Panc1 (cell line): ENCODE measurements at regions not wholly inside any gene's neighbourhood (a gene's known extent, or its start where the extent isn't known, plus 50 kb on each side); places are given as distances from the start of the nearest gene placed in this dataset.

Source experiments
- ATAC-seq: fragments of 200-7000 bp; cut with Tn5 transposase; 2 replicates; pipeline ENCODE4 v1.9.1; 2020; ENCODE audit warnings: mild to moderate bottlenecking, moderate library complexity
- BruUV-seq: library from RNA; stranded (reverse); fragments of 400-500 nt; replicated peaks from 2 replicates; lab custom pipeline; 2021; lab: Mats Ljungman, UMichigan
- CTCF ChIA-PET: fragments of 300-600 bp; sonication (Branson Sonifier 250); formaldehyde crosslinking; loops from one replicate; lab custom pipeline; 2022; ENCODE audit warnings: antibody characterized with exemption; lab: Charles Lee
- POLR2A ChIA-PET: fragments of 300-600 bp; sonication (Branson Sonifier 250); formaldehyde crosslinking; loops from one replicate; lab custom pipeline; 2022; ENCODE audit warnings: antibody characterized with exemption; lab: Charles Lee
- DNase-seq: peaks from one replicate; pipeline ENCODE4 v3.0.0-alpha.2; 2010; ENCODE audit warnings: low read depth, low spot score
- H3K27ac ChIP-seq: 2 replicates; pipeline ENCODE4 v1.5.1; 2011; ENCODE audit warnings: mild to moderate bottlenecking, low read length, inconsistent platforms
- H3K27me3 ChIP-seq: fragments of 200-500 bp; sonication (Bioruptor generic); 2 replicates; pipeline ENCODE4 v1.6.0; 2014; ENCODE audit warnings: low read length, inconsistent platforms; ENCODE audit not compliant: control insufficient read depth, insufficient read depth
- H3K36me3 ChIP-seq: fragments of 200-500 bp; sonication (Bioruptor generic); 2 replicates; pipeline ENCODE4 v1.5.1; 2014; ENCODE audit warnings: inconsistent platforms, mild to moderate bottlenecking, low read length, moderate library complexity; ENCODE audit not compliant: control insufficient read depth, insufficient read depth
- H3K4me1 ChIP-seq: 2 replicates; pipeline ENCODE4 v1.5.1; 2011; ENCODE audit warnings: inconsistent platforms, mild to moderate bottlenecking, low read length, moderate library complexity; ENCODE audit not compliant: control insufficient read depth, insufficient read depth
- H3K4me3 ChIP-seq, 2 experiments: 2 replicates each; pipeline ENCODE4 v1.5.1; 2011 to 2012; ENCODE audit warnings: low read depth in 2 of 2, low read length in 2 of 2, mild to moderate bottlenecking in 2 of 2, inconsistent platforms in 1 of 2, moderate library complexity in 1 of 2
- H3K9me3 ChIP-seq: fragments of 200-500 bp; sonication (Bioruptor generic); 2 replicates; pipeline ENCODE4 v1.5.1; 2014; ENCODE audit warnings: low read depth, mild to moderate bottlenecking, inconsistent platforms, low read length, moderate library complexity; ENCODE audit not compliant: control insufficient read depth, insufficient read depth
- POLR2AphosphoS5 ChIP-seq: IDR thresholded peaks from 2 replicates; pipeline ENCODE4 v1.6.1; 2012; ENCODE audit warnings: mild to moderate bottlenecking, low read depth, low read length, moderate library complexity
- SIN3A ChIP-seq: IDR thresholded peaks from 2 replicates; pipeline ENCODE4 v1.6.1; 2012; ENCODE audit warnings: low read depth, mild to moderate bottlenecking, low read length, moderate library complexity, borderline replicate concordance; ENCODE audit not compliant: insufficient read depth
- TCF7L2 ChIP-seq: IDR thresholded peaks from 2 replicates; pipeline ENCODE4 v1.6.1; 2011; ENCODE audit warnings: mild to moderate bottlenecking, low read depth, low read length, inconsistent platforms
- in situ Hi-C: cut with HindIII; loops from 2 replicates; pipeline ENCODE4 v1.10.0; 2016; ENCODE audit warnings: low sequenced_read_pairs, low pct_unique_long_range_greater_than_20kb
- intact Hi-C: fragments of 100-400 bp; cut with micrococcal nuclease; formaldehyde crosslinking; loops from one replicate; pipeline ENCODE4 v1.10.0; 2022; ENCODE audit not compliant: unreplicated experiment
- TF ChIP-seq, protein P1 (sequence below), 2 experiments: IDR thresholded peaks; 2 replicates each; pipeline ENCODE4 v1.6.1; 2011 to 2012; ENCODE audit warnings: low read depth in 2 of 2, control low read depth in 1 of 2, low read length in 1 of 2, mild to moderate bottlenecking in 1 of 2, moderate library complexity in 1 of 2; ENCODE audit not compliant: insufficient read depth in 1 of 2
- TF ChIP-seq, protein P2 (sequence below): fragments of 450-650 bp; IDR thresholded peaks from 2 replicates; pipeline ENCODE4 v1.5.1; 2017; ENCODE audit warnings: mild to moderate bottlenecking

DNA sequence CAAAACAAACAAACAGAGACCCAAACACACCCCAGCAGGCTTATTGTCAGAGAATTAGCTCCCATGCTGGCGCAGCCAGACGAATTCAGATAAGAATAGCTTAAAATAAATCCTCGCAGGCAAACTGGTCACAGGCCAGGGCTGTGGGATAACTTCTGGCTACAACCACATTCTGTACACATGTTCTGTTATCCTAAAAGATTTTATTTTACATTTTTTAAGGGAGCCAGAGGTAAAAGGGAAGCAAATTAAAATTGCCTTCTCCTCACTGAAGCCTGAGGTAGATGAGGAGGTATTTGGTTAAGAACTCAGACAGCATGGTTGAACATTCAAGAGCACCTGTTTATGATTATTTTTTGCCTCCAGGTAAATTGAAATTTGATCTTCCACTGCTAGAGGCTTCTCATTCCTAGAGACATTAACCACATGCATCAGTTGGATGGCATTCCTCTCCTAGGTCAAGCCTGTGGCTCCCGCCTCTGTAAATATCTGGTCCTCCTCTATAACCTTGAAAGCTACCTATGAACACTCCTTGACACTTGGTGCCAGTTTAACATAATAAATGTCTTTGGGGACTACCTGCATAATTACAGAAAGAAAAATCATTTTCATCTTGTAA, 190.3 kb downstream of the SATB1 start:
- DNase-seq (no peak), ATAC-seq (no peak)
- ChIA-PET POLR2A (no interaction called here), CTCF (no interaction called here)
- Histone ChIP-seq H3K4me3 (no peak overlapping the region), H3K27me3 (no peaks in the 10 kb centered on the region), H3K4me1 (no peaks in the 10 kb centered on the region), H3K27ac (no peak overlapping the region), H3K9me3 (no peaks in the 10 kb centered on the region), H3K36me3 (no peaks in the 10 kb centered on the region)
- TF ChIP-seq POLR2AphosphoS5: no peak
- TF ChIP-seq SIN3A: no peak
- TF ChIP-seq, protein P1, sequence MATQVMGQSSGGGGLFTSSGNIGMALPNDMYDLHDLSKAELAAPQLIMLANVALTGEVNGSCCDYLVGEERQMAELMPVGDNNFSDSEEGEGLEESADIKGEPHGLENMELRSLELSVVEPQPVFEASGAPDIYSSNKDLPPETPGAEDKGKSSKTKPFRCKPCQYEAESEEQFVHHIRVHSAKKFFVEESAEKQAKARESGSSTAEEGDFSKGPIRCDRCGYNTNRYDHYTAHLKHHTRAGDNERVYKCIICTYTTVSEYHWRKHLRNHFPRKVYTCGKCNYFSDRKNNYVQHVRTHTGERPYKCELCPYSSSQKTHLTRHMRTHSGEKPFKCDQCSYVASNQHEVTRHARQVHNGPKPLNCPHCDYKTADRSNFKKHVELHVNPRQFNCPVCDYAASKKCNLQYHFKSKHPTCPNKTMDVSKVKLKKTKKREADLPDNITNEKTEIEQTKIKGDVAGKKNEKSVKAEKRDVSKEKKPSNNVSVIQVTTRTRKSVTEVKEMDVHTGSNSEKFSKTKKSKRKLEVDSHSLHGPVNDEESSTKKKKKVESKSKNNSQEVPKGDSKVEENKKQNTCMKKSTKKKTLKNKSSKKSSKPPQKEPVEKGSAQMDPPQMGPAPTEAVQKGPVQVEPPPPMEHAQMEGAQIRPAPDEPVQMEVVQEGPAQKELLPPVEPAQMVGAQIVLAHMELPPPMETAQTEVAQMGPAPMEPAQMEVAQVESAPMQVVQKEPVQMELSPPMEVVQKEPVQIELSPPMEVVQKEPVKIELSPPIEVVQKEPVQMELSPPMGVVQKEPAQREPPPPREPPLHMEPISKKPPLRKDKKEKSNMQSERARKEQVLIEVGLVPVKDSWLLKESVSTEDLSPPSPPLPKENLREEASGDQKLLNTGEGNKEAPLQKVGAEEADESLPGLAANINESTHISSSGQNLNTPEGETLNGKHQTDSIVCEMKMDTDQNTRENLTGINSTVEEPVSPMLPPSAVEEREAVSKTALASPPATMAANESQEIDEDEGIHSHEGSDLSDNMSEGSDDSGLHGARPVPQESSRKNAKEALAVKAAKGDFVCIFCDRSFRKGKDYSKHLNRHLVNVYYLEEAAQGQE (IDR thresholded peaks at IDR 0.05; ENCODE audit: insufficient read depth in 1 of 2, low read depth in 2 of 2, low read length in 1 of 2): no peak
- TF ChIP-seq TCF7L2: no peak
- TF ChIP-seq, protein P2, sequence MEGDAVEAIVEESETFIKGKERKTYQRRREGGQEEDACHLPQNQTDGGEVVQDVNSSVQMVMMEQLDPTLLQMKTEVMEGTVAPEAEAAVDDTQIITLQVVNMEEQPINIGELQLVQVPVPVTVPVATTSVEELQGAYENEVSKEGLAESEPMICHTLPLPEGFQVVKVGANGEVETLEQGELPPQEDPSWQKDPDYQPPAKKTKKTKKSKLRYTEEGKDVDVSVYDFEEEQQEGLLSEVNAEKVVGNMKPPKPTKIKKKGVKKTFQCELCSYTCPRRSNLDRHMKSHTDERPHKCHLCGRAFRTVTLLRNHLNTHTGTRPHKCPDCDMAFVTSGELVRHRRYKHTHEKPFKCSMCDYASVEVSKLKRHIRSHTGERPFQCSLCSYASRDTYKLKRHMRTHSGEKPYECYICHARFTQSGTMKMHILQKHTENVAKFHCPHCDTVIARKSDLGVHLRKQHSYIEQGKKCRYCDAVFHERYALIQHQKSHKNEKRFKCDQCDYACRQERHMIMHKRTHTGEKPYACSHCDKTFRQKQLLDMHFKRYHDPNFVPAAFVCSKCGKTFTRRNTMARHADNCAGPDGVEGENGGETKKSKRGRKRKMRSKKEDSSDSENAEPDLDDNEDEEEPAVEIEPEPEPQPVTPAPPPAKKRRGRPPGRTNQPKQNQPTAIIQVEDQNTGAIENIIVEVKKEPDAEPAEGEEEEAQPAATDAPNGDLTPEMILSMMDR: no peak
- intact Hi-C loops (no loop called here), in situ Hi-C loops (no loop called here)
- BruUV-seq: no TSS peak

DNA sequence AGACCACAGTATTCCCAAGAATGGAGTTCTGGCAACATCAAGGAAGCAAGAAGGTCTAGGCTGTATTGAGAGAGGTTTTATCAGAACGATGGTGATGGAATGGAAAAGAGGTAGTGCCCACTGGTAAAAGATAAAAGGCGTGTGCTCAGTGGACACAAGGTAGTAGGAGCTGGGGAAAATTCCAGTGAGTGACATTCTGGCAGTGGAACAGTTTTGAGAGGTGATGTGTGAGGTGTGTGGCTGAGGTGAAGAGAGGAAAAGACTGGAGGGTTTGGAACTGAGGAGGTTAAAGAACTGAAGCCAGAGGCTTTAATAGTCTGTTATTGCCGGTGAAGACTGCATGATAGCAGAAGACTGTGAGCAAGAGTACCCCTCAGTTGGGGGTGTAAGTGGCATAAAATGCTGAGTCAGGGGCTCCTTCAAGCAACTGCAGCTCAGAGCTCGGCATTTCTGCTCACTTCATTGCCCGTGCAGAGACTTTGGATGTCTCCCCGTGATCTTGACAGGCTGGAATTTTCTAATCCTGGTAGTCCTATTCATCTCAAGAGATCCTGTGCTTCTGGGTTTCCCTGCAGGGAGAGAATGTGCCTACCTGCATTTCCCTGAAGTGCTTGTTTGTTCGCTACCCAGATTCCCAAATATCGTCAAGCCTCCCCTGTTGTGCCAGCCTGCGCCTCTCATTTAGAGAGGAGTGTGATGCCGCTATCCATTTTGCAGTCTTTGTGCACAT, 191.0 kb downstream of the SATB1 start:
- no TSS peak for BruUV-seq
- no peak for ATAC-seq
- POLR2A ChIA-PET: no interaction called here

More for the DNA sequence above, 191.0 kb downstream of the SATB1 start:
- CTCF ChIA-PET: no interaction called here
- TF ChIP-seq, protein P1 (IDR thresholded peaks at IDR 0.05; ENCODE audit: insufficient read depth in 1 of 2, low read depth in 2 of 2, low read length in 1 of 2): no peak
- TF ChIP-seq TCF7L2: no peak
- no peak for TF ChIP-seq SIN3A
- no peak for TF ChIP-seq POLR2AphosphoS5
- TF ChIP-seq, protein P2: no peak
- Histone ChIP-seq H3K4me1 (no peaks in the 10 kb centered on the region), H3K27me3 (no peaks in the 10 kb centered on the region), H3K4me3 (no peak overlapping the region), H3K27ac (no peak overlapping the region), H3K9me3 (no peaks in the 10 kb centered on the region), H3K36me3 (no peaks in the 10 kb centered on the region)
- in situ Hi-C loops: no loop called here
- no peak for DNase-seq
- intact Hi-C loops: no loop called here
